ENCODE measurements at regions not wholly inside any gene's neighbourhood (a gene's known extent, or its start where the extent isn't known, plus 50 kb on each side); places are given as distances from the start of the nearest gene placed in this dataset.

GRCh38 chr12:11517080-11517479 lies 121.7 kb upstream of the PRB2 start:
- Mint-ChIP-seq H3K27me3 (ENCODE audit: low read depth) (no peaks in the 10 kb centered on the region), H3K4me1 (no peaks in the 10 kb centered on the region), H3K4me3 (no peak overlapping the region), H3K9me3 (no peaks in the 10 kb centered on the region), H3K27ac (no peak overlapping the region), H3K36me3 (ENCODE audit: insufficient read depth in 1 of 3, low read depth in 3 of 3) (no peaks in the 10 kb centered on the region)
- Histone ChIP-seq H2BK12ac (ENCODE audit: insufficient read length, low read depth, low read length) (no peak overlapping the region), H2AFZ (ENCODE audit: low read length) (no peak overlapping the region), H3K56ac (ENCODE audit: insufficient read length, low read depth, low read length) (no peak overlapping the region), H2BK20ac (ENCODE audit: low read depth, low read length, poor library complexity, severe bottlenecking) (no peak overlapping the region), H3K14ac (ENCODE audit: insufficient read depth, low read length) (no peak overlapping the region), H3K4ac (ENCODE audit: low read depth, low read length) (no peak overlapping the region), H4K91ac (ENCODE audit: insufficient read length, low read depth, low read length) (no peak overlapping the region), H3K27ac (ENCODE audit: insufficient read length, low read depth, low read length) (no peak overlapping the region), H3K79me1 (ENCODE audit: insufficient read depth, low read depth, low read length, poor library complexity, severe bottlenecking) (no peaks in the 10 kb centered on the region), H3T11ph (ENCODE audit: low read length) (no peak overlapping the region), H2BK15ac (ENCODE audit: low read depth, low read length) (no peak overlapping the region), H3K79me2 (ENCODE audit: insufficient read depth, low read length) (no peaks in the 10 kb centered on the region), H3K23me2 (ENCODE audit: insufficient read length, low read depth, low read length, poor library complexity, severe bottlenecking) (no peaks in the 10 kb centered on the region), H3K9ac (ENCODE audit: extremely low read depth, insufficient read length, low read length) (no peak overlapping the region), H4K20me1 (ENCODE audit: control insufficient read depth, insufficient read depth, insufficient read length) (no peaks in the 10 kb centered on the region), H3K9me3 (ENCODE audit: control insufficient read depth, low read depth, low read length) (no peaks in the 10 kb centered on the region), H4K8ac (replicated peaks; ENCODE audit: insufficient read length, low read depth, low read length) (no peak overlapping the region), H2AK5ac (ENCODE audit: insufficient read length, low read length) (no peak overlapping the region), H3K23ac (ENCODE audit: insufficient read length, low read depth, low read length) (no peak overlapping the region), H3K4me2 (ENCODE audit: insufficient read depth, insufficient read length, low read length) (no peak overlapping the region), H2BK5ac (ENCODE audit: insufficient read length, low read length) (no peak overlapping the region), H2BK120ac (ENCODE audit: low read depth, low read length, poor library complexity, severe bottlenecking) (no peak overlapping the region), H4K5ac (ENCODE audit: insufficient read length, low read depth, low read length) (no peak overlapping the region), H3K18ac (ENCODE audit: insufficient read length, low read depth, low read length) (no peak overlapping the region), H3K27me3 (ENCODE audit: insufficient read depth, low read length) (no peaks in the 10 kb centered on the region), H3K4me1 (ENCODE audit: insufficient read depth, low read length) (no peaks in the 10 kb centered on the region)
- TF ChIP-seq CTCF (conservative IDR thresholded peaks at IDR 0.05): no peak
- no CpG with 5 or more reads among the region's 6 CpGs for WGBS (ENCODE audit: extremely low coverage, insufficient read length, low lambda C conversion rate)
- no peak for DNase-seq
